PC-9 (cell line): ENCODE measurements at regions not wholly inside any gene's neighbourhood (a gene's known extent, or its start where the extent isn't known, plus 50 kb on each side); places are given as distances from the start of the nearest gene placed in this dataset.

Source experiments
- EZH2 ChIP-seq: fragments of 200-600 bp; sonication (generic); IDR thresholded peaks from 2 replicates; pipeline ENCODE4 v1.8.0; 2017; ENCODE audit warnings: antibody characterized with exemption, low read depth
- TF ChIP-seq, protein P1 (sequence below): fragments of 200-600 bp; sonication (generic); conservative IDR thresholded peaks from 2 replicates; pipeline ENCODE4 v1.6.1; 2017; ENCODE audit warnings: mixed run types, antibody characterized with exemption, mild to moderate bottlenecking, moderate library complexity

GRCh38 chr7:42790196-42790595 lies 121.7 kb downstream of the C7orf25 start:
- TF ChIP-seq, protein P1, sequence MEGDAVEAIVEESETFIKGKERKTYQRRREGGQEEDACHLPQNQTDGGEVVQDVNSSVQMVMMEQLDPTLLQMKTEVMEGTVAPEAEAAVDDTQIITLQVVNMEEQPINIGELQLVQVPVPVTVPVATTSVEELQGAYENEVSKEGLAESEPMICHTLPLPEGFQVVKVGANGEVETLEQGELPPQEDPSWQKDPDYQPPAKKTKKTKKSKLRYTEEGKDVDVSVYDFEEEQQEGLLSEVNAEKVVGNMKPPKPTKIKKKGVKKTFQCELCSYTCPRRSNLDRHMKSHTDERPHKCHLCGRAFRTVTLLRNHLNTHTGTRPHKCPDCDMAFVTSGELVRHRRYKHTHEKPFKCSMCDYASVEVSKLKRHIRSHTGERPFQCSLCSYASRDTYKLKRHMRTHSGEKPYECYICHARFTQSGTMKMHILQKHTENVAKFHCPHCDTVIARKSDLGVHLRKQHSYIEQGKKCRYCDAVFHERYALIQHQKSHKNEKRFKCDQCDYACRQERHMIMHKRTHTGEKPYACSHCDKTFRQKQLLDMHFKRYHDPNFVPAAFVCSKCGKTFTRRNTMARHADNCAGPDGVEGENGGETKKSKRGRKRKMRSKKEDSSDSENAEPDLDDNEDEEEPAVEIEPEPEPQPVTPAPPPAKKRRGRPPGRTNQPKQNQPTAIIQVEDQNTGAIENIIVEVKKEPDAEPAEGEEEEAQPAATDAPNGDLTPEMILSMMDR = no peak
- no peak for TF ChIP-seq EZH2
